Loucy (cell line): ENCODE measurements at regions not wholly inside any gene's neighbourhood (a gene's known extent, or its start where the extent isn't known, plus 50 kb on each side); places are given as distances from the start of the nearest gene placed in this dataset.

ENCODE experiments used
- H2AFZ ChIP-seq: fragments of 200-600 bp; sonication (generic); 2 replicates; pipeline ENCODE4 v1.6.0; 2016; ENCODE audit warnings: antibody characterized with exemption, mild to moderate bottlenecking, low read length, moderate library complexity
- H3F3A ChIP-seq: fragments of 200-600 bp; 2 replicates; pipeline ENCODE4 v1.6.0; 2016; ENCODE audit warnings: antibody characterized with exemption, low read depth, mild to moderate bottlenecking
- H3K27me3 ChIP-seq: fragments of 200-600 bp; sonication (generic); 2 replicates; pipeline ENCODE4 v1.6.1; 2014; ENCODE audit warnings: low read length, mild to moderate bottlenecking; ENCODE audit not compliant: insufficient read depth, poor library complexity, severe bottlenecking
- H3K36me3 ChIP-seq: fragments of 200-600 bp; sonication (generic); 2 replicates; pipeline ENCODE4 v1.6.1; 2016; ENCODE audit warnings: low read length; ENCODE audit not compliant: insufficient read depth
- H3K4me1 ChIP-seq: fragments of 200-600 bp; sonication (generic); 2 replicates; pipeline ENCODE4 v1.5.1; 2014; ENCODE audit warnings: low read length, mild to moderate bottlenecking; ENCODE audit not compliant: insufficient read depth, poor library complexity, severe bottlenecking
- H3K4me2 ChIP-seq: fragments of 200-600 bp; sonication (generic); 2 replicates; pipeline ENCODE4 v1.6.0; 2014; ENCODE audit warnings: antibody characterized with exemption, low read length, low read depth, mild to moderate bottlenecking; ENCODE audit not compliant: poor library complexity, severe bottlenecking
- H3K4me3 ChIP-seq: fragments of 200-600 bp; sonication (generic); 2 replicates; pipeline ENCODE4 v1.5.1; 2014; ENCODE audit warnings: low read length, mild to moderate bottlenecking, mixed read lengths; ENCODE audit not compliant: poor library complexity, severe bottlenecking
- H3K79me2 ChIP-seq: fragments of 200-600 bp; sonication (generic); 2 replicates; pipeline ENCODE4 v1.6.1; 2014; ENCODE audit warnings: low read length; ENCODE audit not compliant: insufficient read depth
- H3K9ac ChIP-seq: fragments of 200-600 bp; sonication (generic); 2 replicates; pipeline ENCODE4 v1.6.0; 2014; ENCODE audit warnings: mild to moderate bottlenecking, low read depth, low read length, moderate library complexity; ENCODE audit not compliant: poor library complexity, severe bottlenecking
- H3K9me2 ChIP-seq: fragments of 200-600 bp; sonication (generic); replicated peaks from 2 replicates; pipeline ENCODE4 v1.6.1; 2016; ENCODE audit warnings: low read depth, low read length, mixed read lengths
- H3K9me3 ChIP-seq: fragments of 200-600 bp; sonication (generic); 2 replicates; pipeline ENCODE4 v1.6.1; 2014; ENCODE audit warnings: mild to moderate bottlenecking, antibody characterized with exemption, low read length, low read depth; ENCODE audit not compliant: insufficient read depth
- H4K20me1 ChIP-seq: fragments of 200-600 bp; sonication (generic); 2 replicates; pipeline ENCODE4 v1.6.0; 2014; ENCODE audit warnings: antibody characterized with exemption, low read length, mild to moderate bottlenecking; ENCODE audit not compliant: insufficient read depth, poor library complexity, severe bottlenecking
- CTCF ChIP-seq: fragments of 200-600 bp; sonication (generic); conservative IDR thresholded peaks from 2 replicates; pipeline ENCODE4 v1.5.1; 2014; ENCODE audit warnings: mild to moderate bottlenecking, antibody characterized with exemption, low read length
- EZH2phosphoT487 ChIP-seq: fragments of 200-600 bp; IDR thresholded peaks from 2 replicates; pipeline ENCODE4 v1.6.1; 2018; ENCODE audit warnings: antibody characterized with exemption, mild to moderate bottlenecking, moderate library complexity, borderline replicate concordance

- Histone ChIP-seq H3K9ac (no peak overlapping the region), H3K27me3 (no peaks in the 10 kb centered on the region), H4K20me1 (no peaks in the 10 kb centered on the region), H3K9me2 (no peaks in the 10 kb centered on the region), H3K4me2 (no peak overlapping the region), H3K4me3 (no peak overlapping the region), H3K36me3 (no peaks in the 10 kb centered on the region), H3K79me2 (no peaks in the 10 kb centered on the region), H3F3A (no peaks in the 10 kb centered on the region), H3K9me3 (no peaks in the 10 kb centered on the region; the same call in 1 of the 2 replicates), H2AFZ (no peak overlapping the region), H3K4me1 (no peaks in the 10 kb centered on the region)
- TF ChIP-seq EZH2phosphoT487 (no peak), CTCF (no peak)
Observed at GRCh38 chr11:112597286-112597790, 336.7 kb upstream of the PLET1 start.

- Histone ChIP-seq H2AFZ (no peak overlapping the region), H3K27me3 (no peaks in the 10 kb centered on the region), H3K9me2 (no peaks in the 10 kb centered on the region), H3K9me3 (no peaks in the 10 kb centered on the region; the same call in 1 of the 2 replicates), H3K9ac (no peak overlapping the region), H3K4me3 (no peak overlapping the region), H3K36me3 (no peaks in the 10 kb centered on the region), H3K79me2 (no peaks in the 10 kb centered on the region), H3F3A (no peaks in the 10 kb centered on the region), H3K4me1 (no peaks in the 10 kb centered on the region), H3K4me2 (no peak overlapping the region), H4K20me1 (no peaks in the 10 kb centered on the region)
- no peak for TF ChIP-seq CTCF
- TF ChIP-seq EZH2phosphoT487: no peak
Observed at GRCh38 chr11:112599265-112599664, 338.6 kb upstream of the PLET1 start.

GRCh38 chr11:112599856-112600533 is 339.3 kb upstream of the PLET1 start:
- H3K9me2 ChIP-seq: no peaks in the 10 kb centered on the region

More at GRCh38 chr11:112599856-112600533, 339.3 kb upstream of the PLET1 start:
- no peak for TF ChIP-seq CTCF
- no peak for TF ChIP-seq EZH2phosphoT487
- Histone ChIP-seq H4K20me1 (no peaks in the 10 kb centered on the region), H3K27me3 (no peaks in the 10 kb centered on the region), H3K9me3 (no peaks in the 10 kb centered on the region; the same call in 1 of the 2 replicates), H3K4me3 (no peak overlapping the region), H3K4me2 (no peak overlapping the region), H3K4me1 (no peaks in the 10 kb centered on the region), H3K79me2 (no peaks in the 10 kb centered on the region), H3F3A (no peaks in the 10 kb centered on the region), H3K9ac (no peak overlapping the region), H3K36me3 (no peaks in the 10 kb centered on the region), H2AFZ (no peak overlapping the region)
